Activated CD8-positive, alpha-beta memory T cell treated with anti-CD3 and anti-CD28 coated beads, Interleukin-2, amount 50 U/mL, for 4 hours (primary cell): ENCODE measurements at regions not wholly inside any gene's neighbourhood (a gene's known extent, or its start where the extent isn't known, plus 50 kb on each side); places are given as distances from the start of the nearest gene placed in this dataset.
"Not testable (repeated sequence)": the region's sequence is repeated elsewhere in the genome, so short reads cannot be mapped to it uniquely, and the experiment has no call there.

Experiments used
- DNase-seq: peaks from one replicate; pipeline ENCODE4 v3.0.0-alpha.2; 2020

DNA sequence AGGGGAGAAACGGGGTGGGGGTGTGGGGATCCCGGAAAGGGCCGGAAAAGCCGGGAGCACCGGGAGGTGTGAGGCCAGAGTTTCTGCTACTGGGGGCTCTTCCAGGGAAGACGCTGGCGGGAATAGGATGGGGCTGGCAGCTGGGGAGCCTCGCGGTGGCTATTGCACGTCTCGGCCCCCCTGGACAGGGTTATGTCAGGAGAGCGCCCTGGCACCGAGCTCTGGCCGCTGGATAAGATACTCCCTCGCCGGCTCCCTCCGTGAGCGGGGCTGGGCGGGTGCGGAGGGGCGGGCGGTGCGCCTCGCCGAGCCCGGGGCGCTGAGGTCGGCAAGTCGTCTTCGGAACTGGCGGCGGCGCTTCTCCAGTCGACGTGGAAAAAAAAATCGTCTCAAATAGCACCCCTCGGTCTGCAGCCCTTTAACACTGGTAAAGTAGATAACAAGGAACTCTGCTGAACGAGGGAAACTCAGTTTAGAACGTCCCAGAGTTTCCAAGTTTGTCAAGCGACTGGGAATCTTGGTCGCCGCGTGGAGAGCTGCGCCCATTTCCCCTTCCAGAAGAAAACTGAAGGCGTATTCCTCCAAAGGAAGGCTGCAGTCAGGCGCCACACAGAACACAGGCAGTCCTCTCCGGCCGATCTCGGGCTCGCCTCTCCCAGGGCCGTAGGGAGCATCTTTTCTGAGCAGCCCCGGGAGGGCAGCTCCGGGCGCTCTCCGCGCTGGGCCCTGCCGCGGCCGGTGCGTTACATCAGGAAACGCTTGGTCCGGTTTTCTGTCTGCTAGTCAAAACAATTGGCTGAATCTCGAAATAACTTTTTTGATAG is 115.1 kb downstream of the KCNRG start:
- peak; percentile 40 for DNase-seq

DNA sequence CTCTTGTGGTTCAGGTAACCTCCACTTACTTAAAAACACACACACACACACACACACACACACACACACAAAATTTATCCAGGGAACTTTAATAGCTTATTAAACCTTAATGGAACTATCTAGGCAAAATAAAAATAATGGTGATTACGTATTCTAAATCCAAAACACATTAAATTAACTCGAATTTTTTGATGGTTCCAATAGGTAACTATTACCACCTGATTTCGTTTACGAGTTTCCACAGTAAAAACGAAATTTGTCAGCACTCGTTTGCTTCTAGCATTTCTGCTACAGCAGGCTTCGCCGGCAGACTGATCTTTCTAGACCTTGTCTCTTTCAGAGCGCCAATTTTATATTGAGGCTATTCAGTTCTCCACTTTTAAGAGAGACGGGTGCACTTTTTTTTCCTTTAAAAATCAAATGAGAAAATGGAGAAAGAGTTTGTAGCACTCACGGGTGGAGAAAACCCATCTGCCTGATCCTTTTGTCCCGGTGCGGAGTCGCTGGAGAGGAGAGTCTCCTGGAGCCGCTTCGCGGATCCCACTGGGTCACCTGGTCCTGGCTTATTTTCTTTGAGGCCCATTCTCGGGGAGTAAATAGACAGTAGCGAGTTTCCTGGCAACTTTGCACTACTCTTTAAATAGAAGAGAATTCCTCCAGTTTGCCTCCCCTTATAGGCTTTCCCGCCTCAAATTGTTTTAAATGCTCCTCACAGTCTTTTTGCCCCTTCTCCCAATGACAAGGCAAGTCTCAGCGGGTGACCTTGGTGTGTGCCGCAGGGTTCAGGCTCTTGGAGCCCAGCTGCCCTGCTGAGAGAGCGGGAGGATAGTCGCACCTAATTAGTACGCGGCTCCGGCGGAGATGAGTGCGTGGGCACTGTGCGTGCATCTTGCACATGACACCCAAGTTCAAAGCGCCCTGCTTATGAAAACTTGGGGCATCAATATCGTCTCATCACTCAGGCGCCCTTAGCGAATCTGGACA is 117.0 kb downstream of the KCNRG start:
- DNase-seq: no peak

DNA sequence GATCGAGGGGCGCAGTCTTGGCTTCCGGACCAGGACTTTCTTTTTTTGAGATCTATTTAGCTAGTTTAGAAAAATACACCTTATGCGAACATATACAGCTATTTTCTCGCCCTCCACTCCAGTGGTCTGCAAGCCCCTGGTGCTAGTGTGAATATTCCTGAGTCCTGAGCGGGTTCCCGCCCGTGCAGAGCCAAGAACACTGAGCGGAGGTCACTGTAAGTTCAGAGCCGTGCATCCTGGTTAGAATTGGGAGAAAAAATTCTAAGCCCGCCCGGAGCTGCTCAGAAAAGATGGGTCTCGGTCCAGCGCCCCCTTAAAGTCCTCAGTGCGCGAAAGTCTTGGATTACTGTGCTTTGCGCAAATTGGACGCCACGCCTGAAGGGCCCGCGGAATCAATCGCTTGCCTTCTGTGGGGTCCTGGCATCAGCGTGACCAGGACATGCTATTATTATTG is 117.7 kb downstream of the KCNRG start:
- no peak for DNase-seq

DNA sequence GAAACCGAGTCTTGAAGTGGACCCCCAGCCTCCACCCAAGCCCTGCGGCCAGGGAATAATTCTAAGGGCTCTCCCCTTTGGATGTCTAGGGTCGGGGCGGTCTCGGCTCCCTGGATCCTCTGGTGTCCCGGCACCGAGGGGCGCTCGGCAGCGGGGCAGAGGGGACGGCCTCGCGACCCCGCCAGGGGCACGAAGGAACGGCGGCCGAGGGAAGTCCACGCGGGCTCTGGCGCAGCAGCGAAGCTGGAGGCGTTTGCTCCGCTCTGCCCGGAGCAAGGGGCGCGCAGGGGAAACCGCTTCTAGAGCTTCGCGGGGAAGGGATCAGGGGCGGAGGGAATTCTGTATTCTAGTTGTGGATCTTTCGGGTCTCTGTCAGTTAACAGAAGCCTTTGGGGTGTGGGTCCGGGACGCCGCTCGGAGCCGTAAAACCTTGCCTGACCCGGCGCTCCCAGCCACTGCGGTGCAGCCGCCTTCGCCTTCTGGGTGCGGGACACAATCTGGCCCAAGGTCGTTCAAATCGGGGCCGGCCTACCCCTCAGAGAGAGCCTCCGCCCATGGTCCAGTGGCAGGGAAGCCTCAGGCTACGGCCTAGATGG is 118.2 kb downstream of the KCNRG start:
- no peak for DNase-seq

DNA sequence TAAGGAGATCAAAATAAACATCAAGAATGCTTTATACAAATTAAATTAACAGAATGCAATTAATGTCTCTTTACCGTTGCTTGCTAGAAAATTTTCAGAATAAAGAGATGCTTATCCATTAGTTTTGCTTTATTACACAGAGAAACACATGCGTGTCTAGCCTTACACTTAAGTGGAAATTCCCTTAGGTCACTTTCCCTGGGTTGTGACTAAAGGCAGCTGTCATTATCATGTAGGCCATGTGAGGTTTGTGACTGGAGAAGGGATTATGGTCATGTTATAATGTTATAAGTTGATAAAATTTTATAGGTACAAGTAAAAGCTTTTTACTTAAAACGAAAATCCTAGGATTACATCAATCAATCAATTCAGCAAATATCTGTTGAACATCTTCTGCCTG is 121.0 kb downstream of the KCNRG start:
- DNase-seq: no peak

DNA sequence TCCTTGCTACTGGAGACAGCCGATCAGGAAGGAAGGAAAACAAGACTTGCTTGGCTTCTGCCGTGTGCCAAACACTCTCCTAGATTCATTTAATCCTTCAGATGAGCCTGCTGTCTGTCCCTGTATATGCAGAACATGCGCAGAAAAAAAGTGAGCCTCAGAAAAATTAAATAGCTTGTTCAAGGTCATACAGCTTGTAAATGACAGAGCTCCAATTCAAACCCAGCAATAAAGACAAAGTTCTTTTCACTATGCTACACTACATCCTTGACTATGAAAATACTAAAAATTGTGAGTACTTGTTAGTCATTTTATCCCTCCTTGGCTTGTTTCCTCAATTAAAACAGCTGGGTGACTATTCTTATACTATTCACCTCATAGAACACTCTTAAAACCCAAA is 121.4 kb downstream of the KCNRG start:
- no peak for DNase-seq

DNA sequence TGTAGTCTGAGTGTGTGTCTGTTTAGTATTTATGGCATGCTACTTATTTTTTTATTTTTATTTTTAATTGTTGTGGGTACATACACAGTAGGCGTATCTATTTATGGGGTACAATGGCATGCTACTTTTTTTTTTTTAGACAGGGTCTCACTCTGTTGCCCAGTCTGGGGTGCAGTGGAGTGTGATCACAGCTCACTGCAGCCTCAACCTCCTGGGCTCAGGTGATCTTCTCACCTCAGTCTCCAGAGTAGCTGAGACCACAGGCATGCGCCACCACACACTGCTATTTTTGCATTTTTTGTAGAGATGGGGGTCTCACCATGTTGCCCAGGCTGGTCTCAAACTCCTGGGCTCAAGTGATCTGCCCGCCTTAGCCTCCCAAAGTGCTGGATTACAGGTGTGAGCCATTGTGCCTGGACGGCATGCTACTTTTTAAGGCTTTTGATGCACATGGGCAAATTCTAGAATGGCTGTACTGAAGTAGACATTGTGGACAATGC is 124.2 kb downstream of the KCNRG start:
- DNase-seq: not testable (repeated sequence)

DNA sequence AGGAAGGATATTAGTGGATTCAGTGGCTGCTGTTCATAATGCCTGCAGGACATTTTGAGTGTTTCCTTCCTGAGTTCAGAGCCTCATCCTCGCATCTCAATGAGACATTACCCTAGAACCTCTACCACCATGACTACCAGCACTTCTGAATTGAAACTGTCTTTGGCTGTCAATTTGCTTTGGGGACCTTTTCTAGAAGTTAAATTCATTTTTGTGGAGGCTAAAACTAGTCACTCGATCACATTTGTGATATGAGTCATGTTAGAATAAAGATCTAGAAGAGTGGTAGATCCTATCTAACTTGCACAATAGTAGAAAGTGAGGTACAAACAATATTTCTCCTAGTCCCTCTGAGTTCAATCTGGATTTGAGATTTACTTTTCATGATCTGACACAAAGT is 124.9 kb downstream of the KCNRG start:
- DNase-seq: no peak

DNA sequence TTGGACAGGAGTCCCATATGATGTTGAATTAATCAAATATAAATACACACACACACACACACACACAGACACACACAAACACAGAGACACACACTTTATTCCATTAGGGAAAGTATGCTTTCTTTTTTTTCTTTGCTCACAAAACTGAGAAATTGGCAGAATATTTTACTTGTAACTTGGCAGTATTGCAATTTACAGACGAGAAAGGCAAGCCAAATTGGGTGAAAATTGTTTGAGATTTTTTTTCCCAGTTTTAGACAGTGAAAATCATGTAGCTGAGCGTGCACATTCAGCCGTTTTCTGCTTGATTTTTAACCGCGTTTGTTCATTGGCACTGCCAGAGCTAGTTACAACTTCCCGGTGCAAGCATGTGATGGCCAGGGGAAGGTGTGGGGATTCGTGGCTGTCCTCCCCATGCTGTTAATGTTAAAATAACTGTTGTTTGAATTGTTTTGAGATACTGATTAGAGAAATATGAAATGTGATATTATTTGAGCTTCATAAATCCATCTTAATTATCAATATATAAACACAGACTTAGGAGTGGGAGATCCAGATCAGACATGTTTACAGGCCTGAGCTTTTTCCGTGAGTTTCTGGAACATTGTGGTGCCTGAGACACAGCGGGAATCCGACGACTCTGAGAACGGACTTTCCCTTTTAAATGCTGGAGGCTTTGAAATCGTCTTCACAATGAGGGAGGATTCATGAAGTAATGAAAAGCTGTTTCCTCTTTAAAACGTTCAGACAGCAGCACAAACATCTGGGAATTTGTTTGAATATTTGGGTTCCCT is 125.5 kb downstream of the KCNRG start:
- no peak for DNase-seq

DNA sequence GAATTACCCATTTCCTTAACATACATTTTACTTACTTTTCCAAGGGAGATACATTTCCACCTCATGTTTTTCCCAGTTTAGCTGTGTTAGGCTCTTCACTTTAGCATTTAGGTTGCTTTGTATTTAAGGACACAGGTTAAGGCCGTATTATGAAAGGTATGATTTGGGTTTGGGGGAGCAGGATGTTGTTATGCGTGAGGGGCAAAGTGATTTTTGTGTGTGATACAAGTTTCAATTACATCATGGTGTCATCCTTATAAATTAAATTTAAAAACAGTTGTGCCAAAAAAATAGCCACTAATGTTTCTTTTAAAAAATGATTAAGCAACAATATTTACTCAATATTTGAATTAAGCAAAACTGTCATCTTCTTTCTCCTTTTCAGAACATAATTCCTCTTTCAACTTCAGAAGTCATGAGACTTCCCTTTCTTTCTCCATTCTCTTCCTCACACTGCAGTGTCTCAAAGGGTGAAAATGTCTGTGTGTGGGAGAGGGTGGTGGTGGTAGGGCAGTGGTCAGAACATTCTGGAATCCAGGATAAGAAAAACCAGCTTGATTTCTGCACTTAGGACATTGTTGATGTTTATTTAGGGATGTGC is 126.2 kb downstream of the KCNRG start:
- DNase-seq: no peak

DNA sequence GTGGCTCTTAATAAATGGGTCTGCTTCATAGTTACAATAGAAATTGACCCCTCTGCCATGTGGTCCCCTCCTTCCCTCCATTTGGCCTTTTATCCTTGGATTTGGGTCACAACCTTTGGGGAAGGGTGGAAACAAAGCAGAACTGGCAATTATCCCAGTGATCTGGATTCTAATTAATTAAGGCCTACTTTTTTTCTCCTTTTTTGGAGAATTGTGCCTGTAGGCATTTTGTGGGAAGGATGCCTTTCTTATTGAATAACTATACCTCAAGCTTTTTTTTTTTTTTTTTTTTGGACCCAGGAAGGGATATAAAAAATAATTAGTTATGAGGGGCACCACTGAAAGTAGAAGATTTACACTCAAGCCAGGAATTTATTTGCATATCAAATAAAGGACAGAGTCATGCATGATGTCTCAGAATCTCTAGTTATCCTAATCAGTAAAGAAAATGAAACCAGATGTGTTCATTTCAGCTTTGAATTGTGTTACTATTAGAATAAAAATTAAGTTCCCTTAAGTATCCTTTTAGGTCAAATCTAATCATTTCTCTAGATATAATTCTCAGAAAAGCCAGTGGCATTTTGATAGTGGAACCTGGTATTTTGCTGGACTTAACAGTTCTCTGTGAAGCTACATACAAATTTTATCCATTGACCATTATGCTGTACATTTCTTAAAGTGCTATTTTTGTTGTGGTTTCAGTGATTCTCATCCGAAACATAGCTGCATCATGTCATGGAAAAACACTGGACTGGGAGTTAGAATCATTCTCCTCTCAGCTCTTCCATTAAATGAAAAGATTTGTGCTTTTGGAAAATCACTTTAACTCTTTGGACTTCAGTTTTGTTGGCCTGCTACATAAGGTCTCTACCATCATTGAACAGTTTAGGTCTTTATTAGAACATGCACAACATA is 129.3 kb downstream of the KCNRG start:
- no peak for DNase-seq

DNA sequence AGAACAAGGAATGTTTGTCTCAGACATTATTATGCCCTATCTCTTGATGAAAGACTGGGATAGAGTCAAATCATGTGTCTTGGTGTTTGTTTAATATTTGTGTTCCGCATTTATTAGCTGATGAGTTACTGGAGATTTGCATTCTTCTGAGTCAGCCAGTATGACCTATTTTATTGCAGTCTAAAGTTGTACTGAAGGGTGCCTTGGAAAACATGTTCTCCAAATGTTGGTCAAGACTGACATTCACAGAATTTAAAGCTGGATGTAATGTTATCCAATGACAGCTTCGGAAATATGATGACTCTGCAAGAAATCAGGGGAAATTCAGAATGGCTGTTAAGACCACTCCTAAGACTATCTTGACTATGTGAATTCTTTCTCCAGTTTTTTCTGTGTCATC is 134.0 kb downstream of the KCNRG start:
- no peak for DNase-seq

DNA sequence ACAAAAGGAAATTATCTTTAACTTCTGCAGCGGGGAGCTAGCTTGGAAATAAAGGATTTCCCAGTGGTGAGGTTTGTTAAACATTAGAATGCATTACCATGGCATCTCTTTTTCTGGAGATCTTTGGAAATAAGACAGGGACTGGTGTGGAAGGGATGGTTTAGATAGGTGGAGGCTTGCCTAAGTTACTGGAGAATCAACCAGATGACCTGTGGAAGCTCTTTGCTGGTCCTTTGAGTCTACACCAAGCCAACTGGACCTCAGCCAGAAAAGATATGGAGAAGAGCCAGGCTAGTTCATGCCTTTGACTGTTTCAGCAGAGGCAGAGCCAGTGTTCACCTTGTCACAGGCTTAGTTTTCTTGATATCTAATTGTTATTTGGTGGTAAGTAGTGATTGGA is 134.7 kb downstream of the KCNRG start:
- no peak for DNase-seq

DNA sequence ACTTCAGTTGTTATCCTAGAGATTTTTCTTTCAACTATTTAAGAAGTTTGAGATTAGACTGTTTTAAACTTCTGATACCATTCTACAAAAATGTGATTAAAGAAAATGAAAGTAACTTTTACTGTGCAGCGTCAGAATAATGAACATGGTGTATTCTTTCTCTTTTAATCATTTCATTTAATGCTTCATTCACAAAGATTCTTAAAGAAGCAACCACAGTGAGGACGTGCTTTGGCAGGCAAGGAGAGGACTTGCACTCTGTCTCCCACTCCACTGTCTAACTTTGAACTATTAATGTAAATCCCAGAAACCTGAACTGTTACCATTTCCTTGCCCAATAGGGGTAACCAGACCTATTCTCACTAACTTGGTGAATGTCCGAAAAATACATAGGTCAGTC is 137.0 kb downstream of the KCNRG start:
- no peak for DNase-seq

DNA sequence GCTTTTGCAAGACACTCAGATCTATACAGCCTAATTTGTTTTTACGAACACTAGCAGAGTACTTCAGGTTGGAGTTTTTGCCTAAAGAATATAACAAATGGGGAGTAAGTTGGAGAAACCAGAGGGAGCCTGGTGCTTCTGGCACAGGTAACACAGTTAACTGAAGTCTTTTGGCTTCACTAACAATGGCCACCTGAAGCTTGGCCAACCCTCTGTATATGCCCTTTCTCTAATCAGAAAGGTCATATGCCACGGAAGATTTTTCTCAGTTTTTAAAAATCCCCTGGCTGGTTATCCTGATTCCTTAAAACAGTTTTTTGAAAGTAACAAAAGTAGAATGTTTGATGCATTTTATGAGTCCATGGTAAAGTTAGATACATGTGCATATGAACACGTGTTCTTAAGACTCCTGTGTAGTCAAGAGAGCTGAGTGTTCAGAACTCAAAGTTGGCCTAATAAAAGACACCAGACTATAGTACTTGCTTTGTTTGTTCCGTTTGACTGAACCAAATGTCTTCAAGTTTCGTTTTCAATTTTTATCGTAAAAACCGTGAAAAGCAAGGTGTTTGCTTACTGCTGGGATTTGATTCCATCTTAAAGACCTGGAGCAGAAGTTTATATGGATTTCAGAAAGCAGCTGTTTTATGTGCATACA is 137.5 kb downstream of the KCNRG start:
- DNase-seq: no peak

DNA sequence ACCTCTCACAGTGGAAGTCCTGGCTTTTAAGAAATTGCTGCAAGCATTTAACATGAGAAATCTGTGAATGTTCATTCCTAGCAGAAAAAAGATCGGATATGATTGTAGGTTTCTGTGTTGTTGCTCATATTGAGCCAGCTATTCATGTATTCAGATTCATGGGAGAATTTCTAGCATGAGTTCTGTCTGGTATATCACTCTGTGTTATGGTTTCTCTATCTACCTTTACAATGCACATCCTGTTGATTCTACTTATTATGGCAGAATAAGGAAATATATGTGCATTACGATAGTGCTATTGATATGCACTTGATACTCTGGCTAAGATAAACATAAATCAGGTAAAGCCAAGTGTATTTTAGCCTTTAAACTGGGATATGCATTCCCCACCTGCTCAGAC is 138.2 kb downstream of the KCNRG start:
- no peak for DNase-seq

DNA sequence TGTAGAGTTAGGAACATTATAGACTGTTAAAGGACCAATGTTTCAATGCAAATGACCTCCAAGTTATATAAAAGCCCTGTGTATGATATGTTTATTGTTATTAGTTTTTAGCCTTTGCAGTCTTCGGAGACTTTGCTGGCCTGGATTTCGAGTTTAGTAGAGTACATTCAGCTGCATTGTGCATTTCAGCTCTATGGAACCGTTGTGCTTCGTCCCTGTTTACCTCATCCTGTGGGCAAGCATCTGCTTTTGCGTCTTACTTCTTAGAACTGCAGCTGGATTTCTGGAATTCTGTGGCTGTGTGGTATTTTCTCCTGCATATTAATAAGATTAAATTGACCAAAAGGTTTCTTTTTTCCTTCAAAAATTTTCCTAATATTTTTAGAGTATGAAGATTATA is 138.6 kb downstream of the KCNRG start:
- DNase-seq: no peak

DNA sequence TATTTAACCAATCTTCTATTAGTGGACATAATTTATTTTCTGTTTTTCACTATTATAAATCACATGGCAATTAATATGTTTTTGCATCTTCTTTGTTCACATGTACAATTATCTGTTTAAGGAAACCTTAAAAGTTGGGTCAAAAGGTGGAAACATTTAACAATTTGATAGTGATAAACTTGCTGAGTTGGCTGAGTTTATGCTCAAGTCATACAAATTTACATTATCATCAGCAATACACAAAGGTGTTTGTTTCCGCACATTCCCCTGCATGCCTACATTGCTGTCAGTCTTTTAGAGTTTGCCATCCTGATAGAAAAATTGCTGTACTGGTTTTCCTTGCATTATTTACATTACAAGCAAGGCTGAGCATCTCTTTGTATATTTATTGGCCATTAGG is 139.5 kb downstream of the KCNRG start:
- no peak for DNase-seq

DNA sequence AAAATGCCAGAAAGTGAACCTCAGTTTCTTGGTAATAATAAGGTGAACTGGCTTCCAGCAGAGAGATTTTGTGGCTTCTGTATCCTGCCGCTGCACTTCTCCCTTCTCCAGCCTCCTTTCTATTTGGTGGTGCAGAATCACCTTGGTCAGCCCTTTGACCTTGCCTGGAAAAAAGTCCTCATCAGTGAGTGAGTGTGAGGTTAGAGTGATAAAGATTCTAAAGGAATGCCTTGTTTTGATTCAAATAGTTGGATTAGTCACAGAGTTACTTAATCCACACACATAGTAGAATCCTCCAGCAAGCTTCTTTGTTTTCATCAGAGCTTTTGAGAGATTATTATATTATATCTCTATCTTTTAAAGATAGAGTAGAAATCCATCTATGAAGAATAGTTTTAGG is 140.9 kb downstream of the KCNRG start:
- DNase-seq: no peak

DNA sequence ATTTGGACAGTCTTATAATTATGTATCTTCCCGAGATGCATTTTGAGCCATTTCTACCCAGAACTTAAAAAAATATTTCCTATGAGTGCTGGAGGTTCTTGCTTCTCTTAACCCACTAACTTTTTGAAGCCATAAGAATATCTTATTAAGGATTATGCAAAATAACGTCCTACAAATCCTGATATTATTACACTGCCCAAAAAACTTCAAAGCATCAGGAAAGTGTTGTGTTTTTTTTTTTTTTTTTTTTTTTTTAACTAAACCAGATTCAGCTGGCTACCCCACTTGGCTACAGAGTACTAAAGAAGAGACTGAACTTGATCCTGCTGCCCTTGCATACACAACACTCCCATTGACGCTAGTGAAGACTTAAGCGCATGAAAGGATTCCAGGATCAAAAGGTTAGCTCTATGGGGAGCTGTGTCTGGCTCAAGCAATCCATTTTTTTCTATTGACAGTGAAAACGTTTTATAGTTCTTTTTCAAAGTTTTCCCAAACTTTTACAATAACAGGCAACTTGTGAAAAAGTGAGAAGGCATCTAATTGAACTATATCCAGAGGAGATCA is 141.4 kb downstream of the KCNRG start:
- DNase-seq: no peak
